ENCODE measurements at regions not wholly inside any gene's neighbourhood (a gene's known extent, or its start where the extent isn't known, plus 50 kb on each side); places are given as distances from the start of the nearest gene placed in this dataset.

- no peak for TF ChIP-seq CTCF (IDR thresholded peaks at IDR 0.05; ENCODE audit: insufficient read depth, low read length)
- TF ChIP-seq POLR2AphosphoS5 (IDR thresholded peaks at IDR 0.05; ENCODE audit: low read depth), result no peak
- TF ChIP-seq GABPA (IDR thresholded peaks at IDR 0.05; ENCODE audit: low read depth), result no peak
- no peak for TF ChIP-seq REST (IDR thresholded peaks at IDR 0.05; ENCODE audit: insufficient replicate concordance, low read depth)
Observed at GRCh38 chr1:74953622-74954021, 180.6 kb upstream of the LHX8 start.

All from HL-60 (cell line).